ENCODE measurements at regions not wholly inside any gene's neighbourhood (a gene's known extent, or its start where the extent isn't known, plus 50 kb on each side); places are given as distances from the start of the nearest gene placed in this dataset.

- H3K27ac ChIP-seq, result no peak overlapping the region
- DNase-seq, result no peak
- no peaks in the 10 kb centered on the region for H3K27me3 ChIP-seq (replicated peaks)
- H3K4me3 ChIP-seq (ENCODE audit: low read depth, low read length), result no peak overlapping the region
- no peak for TF ChIP-seq CTCF (IDR thresholded peaks at IDR 0.05; ENCODE audit: low read depth, low read length, missing control alignments)
- in situ Hi-C loops (cut with HindIII; ENCODE audit: low pct_ligation_motif_present, low sequenced_read_pairs), result no loop called here
- H3K36me3 ChIP-seq (replicated peaks), result no peaks in the 10 kb centered on the region
Measured at GRCh38 chr6:47149554-47149953, 107.4 kb upstream of the ADGRF1 start.

GRCh38 chr6:47149066-47149465 lies 106.9 kb upstream of the ADGRF1 start:
- Histone ChIP-seq H3K36me3 (replicated peaks) (no peaks in the 10 kb centered on the region), H3K27ac (no peak overlapping the region), H3K4me3 (ENCODE audit: low read depth, low read length) (no peak overlapping the region), H3K27me3 (replicated peaks) (no peaks in the 10 kb centered on the region)
- in situ Hi-C loops (cut with HindIII; ENCODE audit: low pct_ligation_motif_present, low sequenced_read_pairs), result no loop called here
- TF ChIP-seq CTCF (IDR thresholded peaks at IDR 0.05; ENCODE audit: low read depth, low read length, missing control alignments), result no peak
- DNase-seq, result no peak

- TF ChIP-seq CTCF (IDR thresholded peaks at IDR 0.05; ENCODE audit: low read depth, low read length, missing control alignments), result no peak
- Histone ChIP-seq H3K4me3 (ENCODE audit: low read depth, low read length) (no peak overlapping the region), H3K27ac (no peak overlapping the region), H3K36me3 (replicated peaks) (no peaks in the 10 kb centered on the region), H3K27me3 (replicated peaks) (no peaks in the 10 kb centered on the region)
- no peak for DNase-seq
- in situ Hi-C loops (cut with HindIII; ENCODE audit: low pct_ligation_motif_present, low sequenced_read_pairs), result no loop called here
Measured at GRCh38 chr6:47147836-47148344, 105.8 kb upstream of the ADGRF1 start.

- no peak for TF ChIP-seq CTCF (IDR thresholded peaks at IDR 0.05; ENCODE audit: low read depth, low read length, missing control alignments)
- H3K27me3 ChIP-seq (replicated peaks), result no peaks in the 10 kb centered on the region
- in situ Hi-C loops (cut with HindIII; ENCODE audit: low pct_ligation_motif_present, low sequenced_read_pairs), result no loop called here
- H3K27ac ChIP-seq, result no peak overlapping the region
- no peaks in the 10 kb centered on the region for H3K36me3 ChIP-seq (replicated peaks)
- no peak for DNase-seq
- no peak overlapping the region for H3K4me3 ChIP-seq (ENCODE audit: low read depth, low read length)
Measured at GRCh38 chr6:47147175-47147727, 105.1 kb upstream of the ADGRF1 start.

- no peaks in the 10 kb centered on the region for H3K27me3 ChIP-seq (replicated peaks)
- in situ Hi-C loops (cut with HindIII; ENCODE audit: low pct_ligation_motif_present, low sequenced_read_pairs), result no loop called here
- no peak for DNase-seq
- TF ChIP-seq CTCF (IDR thresholded peaks at IDR 0.05; ENCODE audit: low read depth, low read length, missing control alignments), result no peak
- H3K4me3 ChIP-seq (ENCODE audit: low read depth, low read length), result no peak overlapping the region
- no peaks in the 10 kb centered on the region for H3K36me3 ChIP-seq (replicated peaks)
- no peak overlapping the region for H3K27ac ChIP-seq
Measured at GRCh38 chr6:47146431-47147174, 104.5 kb upstream of the ADGRF1 start.

Data from brain microvascular endothelial cell (primary cell).